GM19328 (cell line): ENCODE measurements at regions not wholly inside any gene's neighbourhood (a gene's known extent, or its start where the extent isn't known, plus 50 kb on each side); places are given as distances from the start of the nearest gene placed in this dataset.

Experiments used
- ATAC-seq: cut with Tn5 transposase; IDR thresholded peaks from one replicate; pipeline ENCODE4 v1.9.1; 2021; ENCODE audit warnings: mild to moderate bottlenecking, moderate library complexity; ENCODE audit not compliant: unreplicated experiment

DNA sequence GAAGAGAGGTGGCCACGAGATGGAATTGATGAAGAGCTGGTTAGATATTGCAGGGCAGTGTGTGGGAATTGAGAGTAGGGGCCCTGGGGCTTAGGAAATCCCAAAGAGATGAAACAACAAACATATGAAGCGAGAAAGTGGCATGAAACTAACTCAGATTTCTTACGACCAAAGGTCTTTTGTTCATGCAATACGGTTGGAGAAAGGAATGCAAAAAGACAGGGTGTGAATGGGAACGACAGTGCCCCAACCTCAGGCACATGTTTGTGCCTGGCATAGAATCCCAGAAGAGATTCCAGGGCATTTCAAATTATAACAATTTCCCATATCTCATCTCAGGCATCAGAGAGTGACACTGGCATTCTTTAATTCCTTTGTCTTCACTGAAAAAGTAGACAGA, 199.2 kb downstream of the ACTL7B start:
- ATAC-seq = no peak

DNA sequence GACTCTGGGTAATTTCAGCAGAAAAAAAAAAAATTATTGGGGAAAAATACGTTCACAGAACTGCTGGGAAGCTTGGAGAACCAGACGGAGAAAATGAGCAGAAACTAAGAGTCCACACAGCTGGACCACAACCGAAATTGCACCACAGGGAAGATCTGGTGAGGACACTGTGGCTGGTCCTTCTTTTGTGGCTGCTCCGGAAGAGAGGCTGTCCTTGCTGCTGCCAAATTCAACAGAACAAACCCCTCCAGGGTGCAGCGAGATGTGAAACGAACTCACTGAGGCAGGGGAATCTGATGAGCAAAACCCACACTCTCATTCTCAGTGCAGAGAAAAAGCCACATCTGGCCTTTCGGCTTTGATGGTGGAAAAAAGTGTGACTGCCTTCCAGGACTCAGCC, 200.0 kb downstream of the ACTL7B start:
- ATAC-seq = no peak

GRCh38 chr9:108654566-108654965, 201.2 kb downstream of the ACTL7B start:
- no peak for ATAC-seq

- ATAC-seq = no peak
Observed at GRCh38 chr9:108652851-108653250, 202.9 kb downstream of the ACTL7B start.

DNA sequence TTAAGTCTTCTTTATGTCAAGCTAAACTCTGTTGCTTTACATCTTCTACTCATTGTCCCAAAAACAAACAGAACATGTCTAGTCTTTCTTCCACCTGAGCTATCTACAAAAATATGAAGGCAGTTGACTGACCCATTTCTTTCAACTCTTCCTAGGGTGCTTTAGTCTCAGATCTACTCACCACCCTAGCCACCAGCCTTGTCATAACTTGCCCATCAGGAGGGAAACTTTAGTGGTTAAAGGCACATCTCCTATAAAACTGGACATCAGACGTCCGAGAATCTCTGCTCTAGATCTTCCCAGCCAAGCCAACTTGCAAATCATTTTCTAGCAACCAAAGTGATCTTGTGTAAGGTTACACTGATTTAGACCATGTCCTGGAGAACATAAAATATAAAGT, 205.0 kb downstream of the ACTL7B start:
- ATAC-seq = no peak

DNA sequence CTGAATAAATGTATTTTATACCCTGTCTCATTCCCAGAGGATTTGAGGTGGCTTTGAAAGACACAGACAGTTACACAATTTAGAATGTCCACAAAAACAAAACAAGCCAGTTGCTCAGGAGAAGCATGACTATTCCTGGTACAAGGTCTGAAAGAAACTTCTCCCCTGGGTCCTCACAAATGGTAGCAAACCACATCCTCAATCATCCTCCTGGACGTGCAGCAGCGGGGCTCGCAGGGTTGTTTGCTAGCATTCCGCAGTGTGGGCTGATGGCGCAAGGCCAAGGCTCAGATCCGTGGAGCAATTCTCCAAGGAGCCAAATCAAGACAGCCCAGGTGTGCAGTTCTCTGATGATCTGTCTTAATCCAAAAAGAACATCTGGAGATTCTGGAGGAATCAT, 210.3 kb downstream of the ACTL7B start:
- no peak for ATAC-seq

DNA sequence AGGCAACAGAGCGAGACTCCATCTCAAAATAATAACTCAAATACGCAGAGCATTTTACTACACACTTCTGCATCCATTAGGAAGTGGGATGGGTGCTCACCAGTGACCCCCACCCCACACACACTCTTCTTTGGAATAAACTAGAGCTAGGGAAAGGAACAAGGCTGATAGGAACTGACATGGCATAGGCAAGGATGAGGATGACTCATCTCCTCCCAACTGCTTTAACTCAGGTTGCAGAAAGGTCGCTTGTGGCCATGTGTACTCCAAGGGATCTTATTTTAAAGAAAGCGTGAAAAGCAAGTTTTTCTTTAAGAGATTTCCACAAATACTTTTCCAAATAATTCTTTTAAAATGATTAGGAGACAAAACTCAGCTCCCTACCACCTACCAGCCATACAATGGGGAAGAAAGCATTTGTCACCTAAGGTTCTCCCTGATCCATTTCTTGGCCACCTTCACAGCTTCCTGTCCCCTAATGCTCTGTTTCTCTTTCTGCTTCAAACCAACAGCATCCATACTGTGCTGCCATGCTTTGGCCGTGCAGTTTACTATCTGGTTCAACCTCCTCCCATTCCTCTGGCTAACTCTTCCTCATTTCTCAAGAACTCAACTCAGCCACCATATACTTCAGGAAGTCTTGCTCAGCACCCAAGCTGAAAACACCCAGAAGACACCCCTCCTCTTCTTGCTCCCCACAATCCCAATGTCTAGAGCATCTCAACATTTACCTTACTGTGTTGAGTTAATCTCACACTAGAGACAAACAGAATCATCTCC, 211.9 kb downstream of the ACTL7B start:
- ATAC-seq = no peak

DNA sequence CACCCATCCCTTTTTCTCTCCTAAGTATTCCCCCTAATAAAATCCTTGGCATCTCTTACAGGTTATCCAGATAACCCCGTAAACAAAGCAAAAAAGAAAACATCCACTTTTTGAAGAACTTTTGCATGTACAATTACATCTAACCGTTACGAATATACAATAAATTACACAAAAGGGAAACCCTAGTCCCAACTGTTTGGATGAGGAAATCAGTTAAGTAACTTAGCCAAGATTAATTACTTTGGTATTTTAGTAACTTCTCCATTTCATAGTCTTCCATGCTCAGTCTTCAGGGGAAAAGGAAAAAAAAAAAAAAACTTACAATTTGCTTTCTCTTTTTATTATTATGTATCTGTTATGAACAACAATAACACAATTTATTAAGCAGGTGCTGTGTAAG, 212.9 kb downstream of the ACTL7B start:
- ATAC-seq = no peak

DNA sequence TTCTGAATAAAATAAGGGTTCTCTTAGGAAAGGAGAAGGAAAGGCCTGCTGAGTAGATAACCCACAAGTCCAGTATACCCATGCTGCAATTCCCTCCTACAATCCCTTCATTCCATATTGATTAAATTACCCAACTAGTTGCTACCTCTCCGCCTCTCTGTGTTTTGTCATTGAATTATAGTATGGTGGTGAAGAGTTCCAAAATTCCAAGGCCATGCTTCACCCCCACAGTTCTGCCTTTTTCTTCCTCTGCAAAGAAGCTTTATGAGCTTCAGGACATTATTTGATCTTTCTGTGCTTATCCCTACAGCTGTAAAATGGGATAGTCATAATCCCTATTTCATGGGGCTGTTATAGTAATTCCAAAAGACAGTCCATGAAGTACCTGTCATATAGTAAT, 215.6 kb downstream of the ACTL7B start:
- ATAC-seq = no peak

DNA sequence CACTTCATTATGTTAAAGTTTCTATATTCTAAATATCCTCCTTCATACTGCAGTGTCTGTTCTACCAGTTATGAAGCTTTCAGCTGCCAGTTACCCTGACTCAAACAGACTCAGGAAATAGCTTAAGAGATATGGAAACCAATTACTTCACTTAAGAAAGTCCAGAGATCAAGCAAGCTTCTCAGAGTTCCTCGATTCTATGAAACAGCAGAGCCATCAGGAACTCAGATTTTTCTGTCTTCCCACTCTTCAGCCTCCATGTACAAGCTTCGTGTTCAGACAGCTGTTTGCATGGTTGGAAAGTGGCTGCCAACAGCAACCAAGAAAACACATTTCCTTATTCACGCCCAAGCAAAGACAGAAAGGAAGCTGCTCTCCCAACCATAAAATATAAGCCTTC, 216.1 kb downstream of the ACTL7B start:
- no peak for ATAC-seq

GRCh38 chr9:108639091-108639490, 216.7 kb downstream of the ACTL7B start:
- no peak for ATAC-seq

DNA sequence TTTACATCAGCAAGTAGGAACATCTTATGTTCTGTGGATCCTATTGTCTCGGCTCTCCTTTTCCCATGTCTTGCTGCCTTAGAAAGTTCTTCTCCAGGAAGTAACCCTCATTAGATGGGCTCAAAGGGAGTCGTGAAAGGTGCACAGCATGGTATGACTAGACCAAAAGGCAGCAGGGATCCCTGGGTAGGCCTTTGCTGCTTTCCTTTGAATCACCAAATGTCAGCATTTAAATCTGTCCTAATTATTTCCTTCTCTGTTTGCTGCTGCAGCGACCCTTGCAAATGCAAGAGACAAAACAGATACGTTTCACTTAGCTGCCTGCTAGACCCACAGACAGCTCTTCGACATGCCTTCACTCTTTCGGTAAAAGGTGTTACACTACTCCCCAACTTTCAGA, 218.4 kb downstream of the ACTL7B start:
- ATAC-seq = no peak

DNA sequence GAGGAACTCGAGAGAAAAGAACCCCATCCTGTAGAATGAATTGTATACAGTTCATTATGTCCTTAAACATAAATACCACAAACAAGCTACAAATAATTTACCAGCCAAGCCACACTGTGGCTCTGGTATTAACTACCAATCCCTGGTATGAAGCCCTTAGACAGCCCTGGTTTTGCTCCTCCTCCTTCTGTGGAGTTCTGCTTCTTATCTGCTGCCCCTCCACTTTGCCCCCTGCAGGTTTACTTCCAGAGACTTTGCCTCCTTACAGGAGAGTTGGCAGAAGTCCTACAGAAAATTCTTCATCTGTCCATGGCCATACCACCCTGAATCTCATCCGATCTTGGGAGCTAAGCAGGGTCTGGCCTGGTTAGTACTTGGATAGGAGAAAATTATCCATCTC, 219.8 kb downstream of the ACTL7B start:
- no peak for ATAC-seq

- no peak for ATAC-seq
Observed at GRCh38 chr9:108634672-108635462, 220.9 kb downstream of the ACTL7B start.

- no peak for ATAC-seq
Observed at GRCh38 chr9:108634204-108634603, 221.6 kb downstream of the ACTL7B start.

DNA sequence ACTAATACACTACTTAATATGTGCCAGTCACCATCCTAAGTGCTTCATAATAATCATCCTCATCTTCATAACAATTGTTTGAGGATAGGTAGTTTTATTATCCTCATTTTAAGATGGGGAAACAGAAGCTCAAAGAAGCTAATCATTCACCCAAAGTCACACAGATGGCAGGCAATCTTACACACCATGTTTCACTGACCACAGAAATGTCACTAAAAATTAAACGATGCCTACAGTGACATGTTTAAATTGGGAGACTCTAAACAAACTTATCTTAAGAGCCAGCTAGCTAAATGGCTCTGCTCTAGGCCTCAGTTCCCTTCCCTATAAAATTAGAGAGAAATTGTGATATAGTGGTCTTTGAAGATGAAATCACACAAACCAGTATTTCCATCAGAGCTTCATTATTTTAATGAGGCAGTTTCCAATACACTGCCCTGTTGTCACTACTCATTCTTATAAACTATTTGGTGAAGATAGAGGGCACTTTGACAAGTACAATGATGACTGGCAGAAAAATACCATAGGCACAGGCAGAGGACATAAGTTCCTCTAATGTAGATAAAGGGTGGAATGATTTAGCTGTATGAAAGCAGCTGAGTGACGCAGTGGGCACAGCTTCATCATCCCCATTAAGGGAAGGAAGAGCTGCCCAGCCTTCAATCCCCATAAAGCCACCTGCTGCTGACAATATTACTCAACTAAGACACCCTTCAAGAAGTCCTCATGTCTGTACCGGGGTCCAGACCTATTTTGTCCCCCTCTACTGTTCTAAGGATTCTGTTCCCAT, 224.1 kb downstream of the ACTL7B start:
- ATAC-seq = no peak

DNA sequence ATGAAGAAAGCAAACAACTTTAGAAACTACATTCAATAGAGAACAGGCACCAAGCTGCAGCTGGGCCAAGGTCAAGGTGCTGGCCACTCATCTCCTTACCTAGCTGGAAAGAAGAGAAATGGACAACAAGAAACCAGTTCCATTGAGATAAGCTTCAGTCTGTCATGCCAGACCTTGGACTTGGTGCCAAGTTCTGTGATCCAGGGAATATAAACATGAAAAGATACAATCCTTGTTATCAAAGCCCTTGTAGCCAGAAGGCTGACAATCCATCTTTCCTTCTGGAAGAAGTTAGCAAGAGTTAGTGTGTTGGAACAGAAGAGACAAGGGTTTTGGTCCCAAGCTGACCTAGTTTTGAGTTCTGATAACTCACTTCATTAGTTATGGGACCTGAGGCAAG, 227.5 kb downstream of the ACTL7B start:
- ATAC-seq = no peak

DNA sequence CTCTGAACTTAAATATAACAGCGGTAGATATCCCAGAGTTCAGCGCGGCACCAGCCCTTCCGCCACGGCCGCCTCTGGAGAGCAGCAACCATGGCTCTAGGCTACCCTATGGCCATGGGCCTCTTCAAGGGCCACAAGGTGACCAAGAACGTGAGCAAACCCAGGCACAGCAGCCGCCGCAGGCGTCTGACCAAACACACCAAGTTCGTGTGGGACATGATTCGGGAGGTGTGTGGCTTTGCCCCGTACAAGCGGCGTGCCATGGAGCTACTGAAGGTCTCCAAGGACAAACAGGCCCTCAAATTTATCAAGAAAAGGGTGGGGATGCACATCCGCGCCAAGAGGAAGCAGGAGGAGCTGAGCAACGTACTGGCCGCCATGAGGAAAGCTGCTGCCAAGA, 229.0 kb downstream of the ACTL7B start:
- ATAC-seq = no peak

- no peak for ATAC-seq
Observed at GRCh38 chr9:108621991-108622855, 233.6 kb downstream of the ACTL7B start.

DNA sequence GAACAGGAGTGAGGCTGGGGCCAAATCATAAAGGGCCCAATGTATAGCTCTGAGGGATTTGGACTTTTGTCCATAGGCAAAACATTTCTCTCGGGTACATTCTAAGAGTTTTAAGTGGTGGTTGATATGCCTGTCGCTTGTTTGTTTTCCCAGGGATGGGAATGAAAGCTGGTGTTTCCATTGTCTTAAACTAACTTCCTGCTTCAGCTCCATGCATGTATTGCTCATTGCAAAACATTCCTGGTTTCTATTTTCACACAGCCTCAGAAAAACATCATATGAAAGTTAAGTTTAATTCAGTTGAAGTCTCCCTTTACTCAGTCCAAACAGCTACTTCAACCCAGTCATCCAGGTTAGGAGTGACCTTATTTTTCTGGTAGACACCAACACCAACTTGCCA, 235.0 kb downstream of the ACTL7B start:
- no peak for ATAC-seq
